ENCODE measurements at regions not wholly inside any gene's neighbourhood (a gene's known extent, or its start where the extent isn't known, plus 50 kb on each side); places are given as distances from the start of the nearest gene placed in this dataset.

DNA sequence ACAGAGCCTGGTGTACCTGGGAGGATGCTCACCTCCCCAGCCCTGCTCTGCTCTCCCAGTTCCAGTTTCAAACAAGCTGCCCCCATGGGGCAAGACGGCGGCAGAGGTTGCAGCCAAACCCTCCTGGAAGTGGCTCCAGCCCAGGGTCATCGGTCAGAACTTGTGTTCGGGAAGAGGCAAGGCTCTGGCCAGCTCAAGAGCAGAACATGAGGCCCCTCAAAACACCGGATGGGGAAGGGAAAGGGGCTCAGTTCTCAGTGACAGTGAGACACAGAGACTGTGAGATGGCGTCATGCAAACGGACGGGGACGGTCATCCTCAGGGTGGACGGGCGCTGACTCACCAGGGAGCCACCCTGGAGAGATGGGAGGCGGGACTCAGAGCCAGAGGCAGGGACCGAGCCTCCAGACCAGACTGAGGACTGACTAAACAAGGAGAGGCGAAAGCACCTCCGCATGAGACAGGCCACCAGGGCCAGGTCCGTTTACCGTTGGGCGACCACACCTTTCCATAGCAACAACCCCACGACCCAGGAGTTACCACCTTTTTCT lies 63.9 kb upstream of the GALNT9 start:
- DNase-seq = no peak

DNA sequence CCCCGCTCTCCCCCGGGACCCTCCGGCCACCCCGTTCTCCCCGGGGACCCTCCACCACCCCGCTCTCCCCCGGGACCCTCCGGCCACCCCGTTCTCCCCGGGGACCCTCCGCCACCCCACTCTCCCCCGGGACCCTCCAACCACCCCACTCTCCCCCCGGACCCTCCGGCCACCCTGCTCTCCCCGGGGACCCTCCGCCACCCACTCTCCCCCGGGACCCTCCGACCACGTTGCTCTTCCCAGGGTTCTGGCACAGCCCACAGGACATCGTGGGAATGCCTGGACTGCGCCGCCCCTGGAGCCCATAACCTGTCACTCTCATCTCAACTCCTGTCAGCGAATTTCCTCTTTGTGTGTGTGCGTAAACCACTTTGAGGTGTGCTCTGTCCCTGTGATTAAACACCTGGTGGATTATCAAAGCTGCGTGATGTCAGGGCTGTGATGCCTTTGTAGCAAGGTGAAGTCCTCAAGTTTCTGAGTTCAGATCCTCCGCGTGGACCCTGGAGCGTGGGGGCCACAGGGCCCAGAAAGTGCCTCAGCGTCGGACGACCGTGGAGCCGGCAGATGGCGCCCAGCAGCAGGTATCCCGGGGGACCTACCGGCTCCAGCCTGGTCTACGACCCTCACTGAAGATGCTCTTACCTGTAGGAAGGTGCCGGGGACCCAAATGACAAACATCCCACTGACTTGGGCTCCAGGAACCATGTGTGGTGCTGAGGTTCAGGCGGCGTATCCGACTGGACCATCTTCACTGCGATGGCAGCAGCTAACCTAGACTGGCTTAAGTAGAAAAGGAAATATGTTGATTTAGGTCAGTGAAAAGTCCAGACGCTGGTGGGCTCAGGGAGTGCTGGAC lies 63.2 kb upstream of the GALNT9 start:
- DNase-seq = no peak

DNA sequence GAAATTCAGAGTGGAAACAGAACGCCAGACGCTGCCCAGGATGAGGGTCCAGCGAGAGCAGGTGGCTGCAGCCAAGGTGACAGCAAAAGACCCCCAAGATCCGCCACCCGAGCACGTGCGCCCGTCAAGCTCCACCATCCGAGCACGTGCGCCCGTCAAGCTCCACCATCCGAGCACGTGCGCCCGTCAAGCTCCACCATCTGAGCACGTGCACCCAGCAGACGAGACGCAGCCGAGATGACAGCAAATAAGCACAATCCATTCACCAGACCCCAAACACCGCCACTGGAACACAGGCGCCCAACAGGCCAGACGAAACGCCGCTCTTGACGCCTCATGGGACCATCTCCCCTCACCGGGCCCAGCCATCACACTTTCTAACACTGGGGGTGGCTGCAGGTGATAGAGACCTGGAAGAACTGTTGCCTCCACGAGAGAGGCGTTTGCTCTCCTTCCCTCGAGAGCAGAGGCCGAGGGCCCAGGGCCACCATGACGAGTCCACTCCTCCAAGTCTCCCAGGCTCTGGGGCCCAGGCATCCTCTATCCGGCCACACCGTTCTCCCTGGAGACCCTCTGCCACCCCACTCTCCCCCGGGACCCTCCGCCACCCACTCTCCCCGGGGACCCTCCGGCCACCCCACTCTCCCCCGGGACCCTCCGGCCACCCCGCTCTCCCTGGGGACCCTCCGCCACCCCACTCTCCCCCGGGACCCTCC lies 62.1 kb upstream of the GALNT9 start:
- DNase-seq = no peak

DNA sequence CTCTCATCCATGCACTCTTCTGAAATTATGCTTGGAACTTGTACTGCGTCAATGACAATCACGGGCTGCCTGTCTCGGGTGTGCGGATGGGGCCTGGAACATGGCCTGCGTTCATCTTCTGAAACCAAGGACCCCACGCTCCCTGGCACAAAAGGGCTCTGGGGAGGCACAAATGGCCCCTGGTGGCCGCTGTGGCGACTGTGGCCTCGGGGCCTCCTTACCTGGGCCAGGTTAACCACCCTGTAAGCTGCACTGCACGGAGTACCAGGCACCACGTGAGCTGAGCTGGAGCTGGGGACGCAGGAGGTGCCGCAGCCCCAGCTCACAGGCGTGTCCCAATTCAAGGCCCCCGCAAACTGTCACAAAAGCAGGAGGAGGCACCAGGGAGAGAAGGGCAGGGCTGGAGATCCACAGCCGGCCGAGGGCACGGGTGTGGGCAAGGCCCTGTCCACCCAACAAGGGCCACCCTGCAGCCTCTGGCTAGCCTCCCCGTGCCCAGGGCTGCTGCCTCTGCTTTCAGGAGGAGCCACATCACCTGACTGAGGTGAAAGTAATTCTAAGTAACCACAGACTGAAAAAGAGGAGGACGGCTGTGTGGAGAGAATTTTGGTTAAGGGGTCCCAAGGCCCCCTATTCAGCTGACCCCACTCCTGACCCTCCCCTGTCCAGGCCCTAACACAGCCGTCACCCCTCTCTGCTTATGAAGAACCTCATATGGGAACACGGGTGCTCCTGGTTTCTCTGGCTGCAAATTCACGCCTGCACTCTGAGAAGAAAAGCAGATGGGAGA lies 61.1 kb upstream of the GALNT9 start:
- DNase-seq = no peak

DNA sequence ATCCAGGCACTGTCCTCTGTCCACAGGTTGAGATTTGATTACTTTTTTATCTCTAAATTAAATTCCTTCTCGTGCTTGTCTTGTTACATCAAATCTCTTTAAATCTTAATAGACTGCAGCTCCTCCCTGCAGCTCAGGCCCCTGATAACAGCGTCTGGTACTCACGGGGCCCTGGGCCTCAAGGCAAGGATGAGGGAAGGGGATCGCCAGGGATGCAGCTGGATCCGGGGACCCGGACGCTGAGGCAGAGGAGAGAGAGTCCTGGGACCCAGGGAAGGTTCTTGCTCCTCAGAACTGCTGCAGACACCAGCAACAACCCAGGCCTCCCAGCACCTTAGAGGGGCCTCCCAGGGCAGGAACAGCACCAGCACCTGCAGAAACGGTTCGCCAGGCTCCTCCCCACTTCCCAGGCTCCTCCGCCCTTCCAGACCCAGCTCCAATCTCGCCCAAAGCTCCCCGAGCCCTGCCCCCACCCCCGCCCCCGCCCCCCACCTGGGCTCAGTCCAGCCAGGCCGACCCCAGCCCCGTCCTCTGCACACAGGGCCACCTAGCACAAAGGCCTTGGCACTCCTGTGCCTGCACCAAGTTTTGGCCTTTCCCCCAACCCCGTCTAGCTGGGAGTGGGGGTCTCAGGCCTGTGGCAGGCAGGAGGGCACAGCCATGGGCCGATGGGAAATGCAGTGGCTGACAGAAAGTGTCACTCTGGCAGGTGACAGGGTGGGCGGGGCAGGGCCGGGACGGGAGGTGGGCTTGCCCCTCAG lies 60.3 kb upstream of the GALNT9 start:
- DNase-seq = no peak

DNA sequence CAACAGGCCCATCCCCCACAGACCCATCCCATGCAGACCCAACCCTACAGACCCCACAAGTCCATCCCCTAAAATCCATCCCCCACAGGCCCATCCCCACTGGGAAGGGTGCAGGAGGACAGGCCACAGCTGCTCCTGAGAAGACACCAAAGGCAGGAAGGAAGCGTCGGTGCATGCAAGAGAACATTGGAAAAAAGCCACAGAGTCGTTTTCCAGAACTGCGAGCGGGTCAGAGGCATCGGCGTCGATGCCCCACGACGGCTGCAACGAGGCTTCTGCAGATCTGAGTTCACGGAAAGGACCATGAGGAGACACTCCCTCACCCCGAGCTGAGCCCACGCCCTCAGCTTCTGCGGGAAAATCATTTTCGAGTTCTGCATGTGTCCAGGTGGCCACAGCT lies 59.6 kb upstream of the GALNT9 start:
- DNase-seq = no peak

DNA sequence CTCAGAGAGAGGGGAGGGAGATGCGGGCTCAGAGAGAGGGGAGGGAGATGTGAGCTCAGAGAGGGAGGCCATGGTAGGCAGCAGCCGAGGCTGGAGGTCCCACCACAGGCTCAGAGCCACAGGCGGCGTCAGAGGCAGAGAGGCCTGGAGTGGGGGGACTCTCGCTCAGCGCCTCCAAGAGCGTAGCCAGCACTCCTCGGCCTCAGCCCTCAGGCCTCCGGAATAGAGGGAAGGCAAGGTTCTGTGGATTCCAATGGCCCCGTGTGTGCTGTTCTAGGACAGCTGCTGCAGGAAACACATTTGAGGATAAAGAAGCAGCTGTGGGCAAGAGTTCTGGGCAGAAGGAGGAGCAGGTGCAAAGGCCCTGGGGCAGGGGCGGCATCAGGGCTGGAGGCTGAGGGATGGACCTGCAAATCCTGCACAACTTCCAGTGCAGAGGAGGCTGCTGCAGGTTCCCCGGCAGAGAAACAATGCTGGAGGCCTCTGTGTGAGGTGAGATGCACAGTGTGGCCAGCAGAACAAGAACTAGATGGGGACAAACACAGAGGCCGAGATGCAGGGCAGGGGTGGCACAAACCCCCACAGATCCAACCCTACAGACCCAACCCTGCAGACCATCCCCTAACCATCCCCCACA lies 59.1 kb upstream of the GALNT9 start:
- DNase-seq = no peak

DNA sequence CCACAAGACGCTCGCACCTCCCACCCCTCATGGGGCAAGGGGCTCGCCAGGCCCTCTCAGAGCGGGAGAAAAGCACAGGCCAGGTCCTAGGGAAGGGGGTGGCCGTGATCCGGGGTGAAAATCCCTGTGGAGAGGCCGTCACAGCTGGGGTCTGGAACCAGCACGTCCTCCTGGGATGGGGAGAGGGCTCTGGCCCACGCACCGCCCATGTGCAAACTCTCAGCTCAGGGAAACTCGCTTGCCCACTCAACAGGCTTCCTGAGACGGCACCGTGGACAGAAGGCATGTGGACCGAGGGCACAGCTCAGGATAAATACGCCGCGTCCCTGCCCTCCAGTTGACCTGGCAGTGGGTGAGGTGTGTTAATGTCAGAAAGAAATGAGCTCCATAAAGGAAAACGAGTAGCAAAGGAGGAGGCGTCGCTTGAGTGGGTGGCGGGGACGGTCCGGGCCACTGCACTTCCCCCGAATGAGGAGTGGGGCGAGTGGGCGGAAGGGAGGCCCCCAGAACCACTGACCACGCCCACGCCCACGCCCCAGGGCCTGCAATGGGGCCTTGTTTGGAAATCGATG lies 57.6 kb upstream of the GALNT9 start:
- no peak for DNase-seq

DNA sequence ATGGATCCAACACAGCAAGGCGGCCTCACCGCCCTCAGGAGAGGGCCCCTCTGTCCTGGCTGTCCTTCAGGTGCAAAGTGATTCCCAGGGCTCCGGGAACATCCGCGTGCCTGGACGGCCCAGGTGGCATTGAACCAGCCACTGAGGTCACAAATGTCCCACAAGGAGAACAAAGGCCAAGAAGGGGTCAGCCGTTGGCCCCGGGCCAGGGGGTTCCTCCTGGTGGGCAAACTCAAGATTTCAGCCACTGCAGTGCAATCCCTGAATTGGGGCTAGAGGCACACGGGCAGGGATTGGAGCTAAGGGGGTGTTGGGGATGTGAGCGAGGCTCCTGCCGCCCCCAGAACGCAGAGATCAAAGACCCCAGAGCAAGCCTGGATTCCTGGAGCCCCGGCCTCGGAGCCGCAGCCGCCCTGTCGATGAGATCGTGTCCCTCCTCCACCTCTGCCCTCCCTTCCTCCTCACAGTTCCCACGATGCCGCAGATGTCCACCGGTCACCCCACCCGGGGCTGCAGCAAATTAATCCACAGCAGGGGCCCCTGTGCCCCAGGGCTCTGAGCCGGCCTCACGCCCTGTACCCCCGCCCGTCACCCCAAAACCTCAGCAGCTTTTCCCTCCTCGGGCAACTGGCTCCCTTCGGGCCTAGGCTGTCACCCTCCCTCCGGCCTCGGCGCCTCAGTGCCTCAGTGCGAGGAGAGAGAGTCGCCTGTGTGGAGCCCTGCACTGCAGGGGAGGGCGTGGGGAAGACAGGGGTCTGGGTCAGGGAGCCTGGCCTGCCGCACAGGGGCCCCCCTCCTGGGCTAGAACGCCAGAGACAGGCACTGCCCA lies 56.7 kb upstream of the GALNT9 start:
- no peak for DNase-seq

DNA sequence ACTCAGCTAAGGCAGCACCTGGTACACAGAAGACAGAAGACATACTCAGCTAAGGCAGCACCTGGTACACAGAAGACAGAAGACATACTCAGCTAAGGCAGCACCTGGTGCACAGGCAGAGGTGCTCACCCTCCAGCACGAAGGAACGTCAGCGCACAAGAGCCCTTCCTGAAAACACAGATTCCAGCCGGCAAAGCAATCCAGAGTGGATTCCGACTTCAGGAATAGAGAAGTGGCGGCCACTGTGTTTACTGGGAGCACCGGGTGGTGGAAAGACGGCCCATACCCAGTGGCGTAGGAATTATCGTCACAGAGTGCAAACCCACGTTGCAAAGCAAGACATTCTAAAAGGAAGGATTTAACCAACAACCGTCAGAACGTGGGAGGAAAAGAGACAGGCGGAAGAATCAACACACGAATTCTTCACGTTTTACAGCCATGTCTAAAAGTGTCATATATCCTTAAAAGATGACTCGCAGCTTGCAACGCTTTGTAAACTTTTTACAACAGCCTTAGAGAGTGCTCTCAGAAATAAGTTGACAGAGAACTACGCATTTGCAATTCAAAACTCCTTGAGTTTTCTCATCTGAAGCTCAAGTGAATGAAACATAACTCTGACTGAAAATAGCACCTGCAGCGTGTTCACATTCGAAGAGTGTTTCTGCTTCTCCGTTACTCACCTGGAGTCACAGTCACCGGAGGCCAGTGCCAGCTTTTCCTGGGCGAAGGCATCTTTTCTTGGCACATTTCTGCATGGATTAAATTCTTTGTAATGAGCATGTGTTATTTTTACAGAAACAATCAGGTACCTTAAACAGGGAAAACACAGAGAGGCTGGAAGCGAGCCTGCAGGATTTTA lies 55.8 kb upstream of the GALNT9 start:
- peak; percentile 35 for DNase-seq

DNA sequence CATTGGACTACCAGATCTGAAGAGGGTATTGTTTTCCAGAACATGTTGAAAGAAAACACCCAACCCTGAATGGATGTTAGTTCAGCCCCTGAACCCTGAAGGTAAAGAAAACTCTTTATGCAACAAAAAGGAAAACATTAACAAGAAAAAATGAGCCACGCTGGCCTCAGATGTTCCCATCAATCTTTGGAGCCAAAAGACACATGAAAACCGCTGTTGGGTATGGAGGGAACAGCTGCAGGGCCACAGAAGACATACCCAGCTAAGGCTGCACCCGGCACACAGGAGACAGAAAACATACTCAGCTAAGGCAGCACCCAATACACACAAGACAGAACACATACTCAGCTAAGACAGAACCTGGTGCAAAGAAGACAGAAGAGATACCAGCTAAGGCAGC lies 51.3 kb upstream of the GALNT9 start:
- DNase-seq = no peak

DNA sequence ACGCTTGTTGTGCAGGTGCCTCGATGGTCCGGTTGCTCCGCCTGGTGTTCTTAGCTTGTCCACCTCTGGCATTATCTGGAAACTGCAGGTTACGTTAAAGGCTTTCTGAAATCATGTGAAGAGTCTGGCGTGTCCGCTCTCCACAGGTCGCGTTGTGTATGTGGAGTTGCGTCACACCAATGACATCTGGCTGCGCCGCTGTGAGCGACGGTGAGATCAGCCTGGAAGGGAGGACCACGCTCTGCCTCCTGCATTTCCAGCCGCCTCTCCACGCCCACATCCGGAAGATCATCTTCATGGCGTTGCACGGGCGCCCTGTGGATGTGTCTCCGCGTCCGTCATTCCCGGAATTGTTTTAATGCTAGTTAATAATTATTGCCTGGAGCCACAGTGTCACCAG lies 50.6 kb upstream of the GALNT9 start:
- DNase-seq = no peak

DNA sequence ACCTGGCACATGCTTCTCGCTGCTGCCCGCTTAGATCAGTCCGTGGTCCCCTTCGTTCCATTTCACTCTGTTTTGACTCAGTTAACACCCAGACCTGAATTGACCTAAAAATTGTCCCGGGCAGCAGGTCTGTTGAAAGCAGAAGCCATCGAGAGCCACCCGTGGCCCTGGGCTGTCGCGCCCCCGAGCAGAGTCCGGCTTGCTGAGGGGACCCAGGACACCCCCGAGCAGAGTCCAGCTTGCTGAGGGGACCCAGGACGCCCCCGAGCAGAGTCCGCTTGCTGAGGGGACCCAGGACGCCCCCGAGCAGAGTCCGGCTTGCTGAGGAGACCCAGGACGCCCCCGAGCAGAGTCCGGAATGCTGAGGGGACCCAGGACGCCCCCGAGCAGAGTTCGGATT lies 50.2 kb upstream of the GALNT9 start:
- no peak for DNase-seq

Data from DMS79 treated with DMSO at 0.1 percent for 48 hours (cell line).